GM10266 (cell line): ENCODE measurements at regions not wholly inside any gene's neighbourhood (a gene's known extent, or its start where the extent isn't known, plus 50 kb on each side); places are given as distances from the start of the nearest gene placed in this dataset.

Source experiments
- DNase-seq: peaks from one replicate; pipeline ENCODE4 v3.0.0; 2012; ENCODE audit errors: extremely low spot score
- TF ChIP-seq, protein P1 (sequence below): IDR thresholded peaks from 2 replicates; pipeline ENCODE4 v1.5.1; 2012; ENCODE audit warnings: mild to moderate bottlenecking, low read depth; ENCODE audit not compliant: control insufficient read depth, insufficient read depth; ENCODE audit errors: missing control alignments

DNA sequence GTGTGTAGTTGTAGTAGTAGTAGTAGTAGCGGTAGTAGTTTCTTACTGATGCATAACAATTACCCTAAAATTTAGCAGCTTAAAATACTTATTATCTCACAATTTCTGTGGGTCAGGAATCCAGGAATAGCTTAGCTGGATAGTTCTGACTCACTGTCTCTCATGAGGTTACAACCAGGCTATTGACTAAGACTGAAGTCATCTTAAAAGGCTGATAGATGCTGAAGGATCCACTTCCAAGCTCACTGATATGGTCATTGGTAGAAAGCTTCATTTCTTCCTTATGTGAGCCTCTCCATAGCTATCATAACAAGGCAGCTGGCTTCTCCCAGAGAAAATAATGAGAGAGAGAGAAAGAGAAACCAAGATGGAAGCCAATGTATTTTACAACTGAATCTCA is 147.5 kb upstream of the FBXL17 start:
- DNase-seq = no peak
- TF ChIP-seq, protein P1, sequence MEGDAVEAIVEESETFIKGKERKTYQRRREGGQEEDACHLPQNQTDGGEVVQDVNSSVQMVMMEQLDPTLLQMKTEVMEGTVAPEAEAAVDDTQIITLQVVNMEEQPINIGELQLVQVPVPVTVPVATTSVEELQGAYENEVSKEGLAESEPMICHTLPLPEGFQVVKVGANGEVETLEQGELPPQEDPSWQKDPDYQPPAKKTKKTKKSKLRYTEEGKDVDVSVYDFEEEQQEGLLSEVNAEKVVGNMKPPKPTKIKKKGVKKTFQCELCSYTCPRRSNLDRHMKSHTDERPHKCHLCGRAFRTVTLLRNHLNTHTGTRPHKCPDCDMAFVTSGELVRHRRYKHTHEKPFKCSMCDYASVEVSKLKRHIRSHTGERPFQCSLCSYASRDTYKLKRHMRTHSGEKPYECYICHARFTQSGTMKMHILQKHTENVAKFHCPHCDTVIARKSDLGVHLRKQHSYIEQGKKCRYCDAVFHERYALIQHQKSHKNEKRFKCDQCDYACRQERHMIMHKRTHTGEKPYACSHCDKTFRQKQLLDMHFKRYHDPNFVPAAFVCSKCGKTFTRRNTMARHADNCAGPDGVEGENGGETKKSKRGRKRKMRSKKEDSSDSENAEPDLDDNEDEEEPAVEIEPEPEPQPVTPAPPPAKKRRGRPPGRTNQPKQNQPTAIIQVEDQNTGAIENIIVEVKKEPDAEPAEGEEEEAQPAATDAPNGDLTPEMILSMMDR = no peak

DNA sequence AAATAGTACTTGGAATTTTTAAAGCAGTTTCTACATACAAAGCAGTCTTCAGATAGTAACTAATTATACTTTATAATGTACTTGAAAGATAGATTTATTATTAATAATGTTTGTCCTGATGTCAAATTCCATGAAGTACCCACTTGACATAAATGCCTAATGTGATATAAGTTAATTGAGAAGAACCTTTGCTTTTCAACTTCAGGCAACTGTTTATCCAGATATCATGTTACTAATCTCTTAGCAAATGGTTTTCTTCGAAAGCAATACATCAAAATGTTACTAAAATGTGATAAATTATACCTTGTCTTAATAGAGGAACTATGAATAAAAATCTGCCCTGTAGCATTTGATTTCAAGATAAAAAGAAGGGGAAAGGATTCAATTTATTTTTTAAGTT is 146.8 kb upstream of the FBXL17 start:
- TF ChIP-seq, protein P1 = no peak
- DNase-seq = no peak

DNA sequence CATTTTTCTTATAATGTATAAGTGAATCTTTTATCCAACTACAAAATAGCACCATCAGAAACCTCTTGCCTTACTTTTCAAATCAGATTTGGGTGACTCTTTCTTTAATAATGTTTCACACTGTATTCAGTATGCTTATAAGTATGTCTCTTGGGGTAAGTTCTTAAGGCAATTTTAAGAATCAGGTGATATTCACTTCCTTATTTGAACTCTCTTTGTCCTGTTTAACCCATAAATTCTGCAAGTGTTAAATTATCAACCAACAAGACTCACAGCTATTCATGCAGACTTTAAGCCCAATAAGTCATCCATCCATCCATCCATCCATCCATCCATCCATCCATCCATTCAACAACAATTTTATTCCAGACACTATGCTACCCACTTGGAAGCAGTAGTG is 142.7 kb upstream of the FBXL17 start:
- TF ChIP-seq, protein P1 = no peak
- no peak for DNase-seq

DNA sequence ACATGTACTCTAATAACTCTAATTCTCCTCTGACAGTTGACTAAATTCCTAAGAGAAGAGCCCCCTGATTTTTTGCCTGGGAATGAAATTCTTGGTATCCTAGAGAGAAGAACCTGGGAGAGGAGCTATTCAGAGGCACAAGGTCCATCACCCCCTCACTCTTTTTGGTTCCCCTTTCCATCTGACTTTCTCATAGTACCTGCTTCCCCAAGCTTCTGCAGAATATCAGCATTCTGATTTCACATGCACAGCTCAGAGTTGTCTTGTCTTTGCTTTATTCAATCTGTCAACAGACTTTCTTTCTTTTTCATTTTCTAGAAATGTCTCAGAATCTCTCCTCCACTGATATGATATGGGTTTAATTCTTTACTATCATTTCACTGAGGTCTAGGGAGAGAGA is 141.5 kb upstream of the FBXL17 start:
- TF ChIP-seq, protein P1 = no peak
- DNase-seq = no peak

DNA sequence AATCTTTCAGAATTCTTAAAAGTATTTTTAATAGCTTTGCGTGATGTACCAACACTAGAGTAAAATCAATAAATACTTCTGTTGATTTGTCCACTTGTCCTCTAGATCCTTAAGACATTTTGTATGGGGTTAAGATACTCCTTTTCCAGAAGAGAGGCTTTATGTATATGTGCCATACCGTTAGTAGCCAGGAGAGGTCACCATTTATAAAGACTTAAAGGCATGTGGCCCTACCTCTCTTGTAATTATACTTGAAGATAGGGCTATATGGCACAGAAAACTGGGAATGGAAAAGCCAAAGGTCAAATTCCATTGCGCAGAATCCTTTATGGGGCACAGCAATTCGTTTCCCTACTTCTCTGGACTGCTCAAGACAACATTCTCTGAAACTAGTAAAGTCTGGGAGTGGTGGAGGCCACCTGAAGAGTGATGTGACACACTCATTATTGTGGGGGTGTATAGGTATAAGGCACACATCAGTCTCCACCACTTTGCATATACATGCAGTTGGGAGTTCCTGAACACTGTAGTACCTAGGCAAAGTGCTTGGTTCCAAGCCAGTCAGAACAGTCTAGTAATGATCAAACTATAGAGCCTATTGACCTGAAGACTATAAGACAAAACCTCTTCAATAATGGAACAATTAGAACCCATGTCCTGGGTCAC is 140.1 kb upstream of the FBXL17 start:
- DNase-seq = no peak
- TF ChIP-seq, protein P1 = peak; percentile 68

DNA sequence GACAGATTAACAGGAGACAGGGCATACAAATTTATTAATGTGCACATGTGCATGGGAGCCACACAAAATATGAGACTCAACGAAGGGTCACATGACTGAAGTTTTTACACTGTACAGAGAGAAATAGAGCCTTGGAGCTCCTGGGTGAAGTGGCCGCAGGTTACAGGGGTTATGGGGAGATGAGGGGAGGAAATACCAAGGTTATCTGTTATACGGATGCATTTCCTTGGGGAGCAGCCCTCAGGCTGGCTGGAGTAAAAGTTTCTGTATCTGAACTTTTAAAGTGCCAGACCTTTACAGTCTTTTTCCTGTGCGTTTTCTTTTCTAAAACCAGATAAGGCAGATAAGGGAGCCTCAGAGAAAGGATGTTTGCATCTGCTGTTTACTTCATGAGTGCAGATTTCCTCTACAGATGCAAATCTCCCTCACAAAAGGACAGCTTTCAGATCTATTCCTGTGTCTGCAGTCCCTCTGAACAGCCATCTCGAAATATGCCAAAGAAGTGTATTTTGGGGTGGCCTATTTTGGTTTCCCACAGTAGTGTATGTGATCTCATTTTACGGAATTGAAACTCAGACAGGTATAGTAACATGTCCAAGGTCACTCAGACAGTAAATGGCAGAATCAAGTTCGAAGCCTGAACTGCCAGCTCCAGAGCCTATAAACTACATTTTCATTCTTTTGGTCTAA is 139.3 kb upstream of the FBXL17 start:
- DNase-seq = peak; percentile 46
- TF ChIP-seq, protein P1 = no peak

DNA sequence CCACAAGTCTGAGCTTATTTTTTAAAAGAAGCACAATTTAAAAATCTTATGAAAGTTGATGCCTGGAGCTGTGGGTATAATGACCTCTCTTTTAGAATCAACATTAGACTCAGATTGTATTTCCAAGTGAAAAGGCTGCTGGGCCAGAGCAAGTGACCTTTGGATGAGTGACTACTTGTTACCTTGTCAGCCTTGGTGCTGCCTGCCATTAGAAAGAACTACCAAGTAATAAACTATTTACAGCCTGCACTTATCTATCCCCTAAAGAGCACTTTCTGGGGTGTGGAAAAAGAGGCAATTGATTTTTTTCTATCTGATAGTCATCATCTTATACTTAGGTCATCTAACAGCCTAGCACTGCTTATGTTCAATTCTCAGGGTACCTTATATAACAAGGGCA is 134.9 kb upstream of the FBXL17 start:
- no peak for DNase-seq

More for the DNA sequence above, 134.9 kb upstream of the FBXL17 start:
- TF ChIP-seq, protein P1 = no peak
